SH-SY5Y (cell line): ENCODE measurements at regions not wholly inside any gene's neighbourhood (a gene's known extent, or its start where the extent isn't known, plus 50 kb on each side); places are given as distances from the start of the nearest gene placed in this dataset.

Experiments
- GATA2 ChIP-seq: IDR thresholded peaks from 2 replicates; pipeline ENCODE4 v1.6.1; 2011; ENCODE audit warnings: mild to moderate bottlenecking, low read depth, low read length
- GATA3 ChIP-seq: IDR thresholded peaks from 2 replicates; pipeline ENCODE4 v1.6.1; 2011; ENCODE audit warnings: low read depth, mild to moderate bottlenecking, low read length, moderate library complexity

- TF ChIP-seq GATA2 (no peak), GATA3 (no peak)
Measured at GRCh38 chr4:19835429-19835828, 416.3 kb upstream of the SLIT2 start.
